ENCODE measurements at regions not wholly inside any gene's neighbourhood (a gene's known extent, or its start where the extent isn't known, plus 50 kb on each side); places are given as distances from the start of the nearest gene placed in this dataset.

GRCh38 chr3:154977666-154978065 lies 102.5 kb upstream of the MME start:
- H3K27me3 Mint-ChIP-seq = no peaks in the 10 kb centered on the region
- no peaks in the 10 kb centered on the region for H3K36me3 Mint-ChIP-seq (ENCODE audit: low read depth)
- ChIA-PET POLR2A (no interaction called here), CTCF (no interaction called here)
- DNase-seq (no peak), ATAC-seq (no peak)
- intact Hi-C loops (cut with micrococcal nuclease) = no loop called here
- H3K4me3 Mint-ChIP-seq = no peak overlapping the region
- no peaks in the 10 kb centered on the region for H3K4me1 Mint-ChIP-seq (ENCODE audit: low read depth)
- TF ChIP-seq CTCF (IDR thresholded peaks at IDR 0.05) = no peak
- H3K9me3 Mint-ChIP-seq = no peaks in the 10 kb centered on the region
- no peak overlapping the region for H3K27ac Mint-ChIP-seq

- Mint-ChIP-seq H3K27ac (no peak overlapping the region), H3K36me3 (ENCODE audit: low read depth) (no peaks in the 10 kb centered on the region), H3K27me3 (no peaks in the 10 kb centered on the region), H3K4me3 (no peak overlapping the region), H3K9me3 (no peaks in the 10 kb centered on the region), H3K4me1 (ENCODE audit: low read depth) (no peaks in the 10 kb centered on the region)
- no peak for TF ChIP-seq CTCF (IDR thresholded peaks at IDR 0.05)
- ChIA-PET POLR2A (no interaction called here), CTCF (no interaction called here)
- intact Hi-C loops (cut with micrococcal nuclease) = no loop called here
- DNase-seq (no peak), ATAC-seq (no peak)
These were observed 103.8 kb upstream of the MME start for GRCh38 chr3:154976072-154976983.

- TF ChIP-seq CTCF (IDR thresholded peaks at IDR 0.05) = no peak
- intact Hi-C loops (cut with micrococcal nuclease) = no loop called here
- CTCF ChIA-PET = no interaction called here
- DNase-seq (no peak), ATAC-seq (no peak)
- Mint-ChIP-seq H3K36me3 (ENCODE audit: low read depth) (no peaks in the 10 kb centered on the region), H3K4me3 (no peak overlapping the region), H3K9me3 (no peaks in the 10 kb centered on the region), H3K27ac (no peak overlapping the region), H3K4me1 (ENCODE audit: low read depth) (no peaks in the 10 kb centered on the region), H3K27me3 (no peaks in the 10 kb centered on the region)
- POLR2A ChIA-PET = no interaction called here
These were observed 106.3 kb upstream of the MME start for GRCh38 chr3:154973851-154974250.

- TF ChIP-seq CTCF (IDR thresholded peaks at IDR 0.05) = no peak
- Mint-ChIP-seq H3K27ac (no peak overlapping the region), H3K9me3 (no peaks in the 10 kb centered on the region), H3K27me3 (no peaks in the 10 kb centered on the region), H3K4me1 (ENCODE audit: low read depth) (no peaks in the 10 kb centered on the region), H3K4me3 (no peak overlapping the region), H3K36me3 (ENCODE audit: low read depth) (no peaks in the 10 kb centered on the region)
- no peak for DNase-seq
- CTCF ChIA-PET = no interaction called here
- POLR2A ChIA-PET = no interaction called here
- intact Hi-C loops (cut with micrococcal nuclease) = no loop called here
- no peak for ATAC-seq
These were observed 107.2 kb upstream of the MME start for GRCh38 chr3:154972951-154973350.

- Mint-ChIP-seq H3K27ac (no peak overlapping the region), H3K9me3 (no peaks in the 10 kb centered on the region), H3K4me3 (no peak overlapping the region), H3K4me1 (ENCODE audit: low read depth) (no peaks in the 10 kb centered on the region), H3K36me3 (ENCODE audit: low read depth) (no peaks in the 10 kb centered on the region), H3K27me3 (no peaks in the 10 kb centered on the region)
- intact Hi-C loops (cut with micrococcal nuclease) = no loop called here
- ChIA-PET POLR2A (no interaction called here), CTCF (no interaction called here)
- no peak for TF ChIP-seq CTCF (IDR thresholded peaks at IDR 0.05)
- DNase-seq (no peak), ATAC-seq (no peak)
These were observed 108.3 kb upstream of the MME start for GRCh38 chr3:154971771-154972326.

All from activated CD8-positive, alpha-beta T cell treated with anti-CD3 and anti-CD28 coated beads for 36 hours (primary cell).